H1 (cell line): ENCODE measurements at regions not wholly inside any gene's neighbourhood (a gene's known extent, or its start where the extent isn't known, plus 50 kb on each side); places are given as distances from the start of the nearest gene placed in this dataset.

ENCODE experiments used
- CTCF ChIA-PET: fragments of 300-600 bp; sonication (Branson Sonifier 250); formaldehyde crosslinking; loops from one replicate; lab custom pipeline; 2021; ENCODE audit not compliant: partially characterized antibody; lab: Charles Lee
- POLR2A ChIA-PET: fragments of 300-600 bp; sonication (Branson Sonifier 250); formaldehyde crosslinking; loops from one replicate; lab custom pipeline; 2021; ENCODE audit warnings: inconsistent platforms; ENCODE audit not compliant: partially characterized antibody; lab: Charles Lee
- DNase-seq, 2 experiments: peaks; one replicate each; pipeline versions ENCODE4 v3.0.0 to v3.0.0-alpha.2; 2010 to 2022; ENCODE audit warnings: low spot score in 2 of 2, low read depth in 1 of 2, mixed read lengths in 1 of 2
- FAIRE-seq: peaks from 2 replicates; lab custom pipeline; 2011; peaks lifted over from hg19 to GRCh38; lab: Jason Lieb, UNC
- H2AFZ ChIP-seq: 2 replicates; pipeline ENCODE4 v1.8.1; 2012; ENCODE audit warnings: low read length, inconsistent platforms
- H2AK5ac ChIP-seq: 2 replicates; pipeline ENCODE4 v1.6.1; 2013; ENCODE audit warnings: low read depth, low read length
- H2BK120ac ChIP-seq: replicated peaks from 2 replicates; pipeline ENCODE3; 2013; ENCODE audit warnings: low read depth, low read length, inconsistent platforms
- H2BK12ac ChIP-seq: 2 replicates; pipeline ENCODE4 v1.6.1; 2013; ENCODE audit warnings: low read depth, low read length
- H2BK15ac ChIP-seq: 2 replicates; pipeline ENCODE4 v1.6.1; 2013; ENCODE audit warnings: low read length
- H2BK20ac ChIP-seq: 2 replicates; pipeline ENCODE4 v1.6.1; 2013; ENCODE audit warnings: low read length
- H2BK5ac ChIP-seq: 2 replicates; pipeline ENCODE4 v1.6.1; 2013; ENCODE audit warnings: low read depth, low read length
- H3K14ac ChIP-seq: 2 replicates; pipeline ENCODE4 v1.6.1; 2013; ENCODE audit warnings: inconsistent platforms; ENCODE audit not compliant: insufficient read length
- H3K18ac ChIP-seq: 2 replicates; pipeline ENCODE4 v1.6.1; 2013; ENCODE audit warnings: low read length; ENCODE audit errors: extremely low read depth
- H3K23ac ChIP-seq: 2 replicates; pipeline ENCODE4 v1.6.1; 2013; ENCODE audit warnings: inconsistent platforms; ENCODE audit not compliant: insufficient read length
- H3K23me2 ChIP-seq: 2 replicates; pipeline ENCODE4 v1.6.1; 2013; ENCODE audit warnings: low read depth, low read length
- H3K27ac ChIP-seq: 2 replicates; pipeline ENCODE4 v1.6.1; 2011; ENCODE audit warnings: low read depth, low read length, inconsistent platforms
- H3K27me3 ChIP-seq, 4 experiments: replicated peaks in 1 of 4; 1 replicate in 1 of 4; 2 replicates in 3 of 4; pipeline versions ENCODE4 v1.6.1 to v1.8.1; 2011 to 2013; ENCODE audit warnings: low read length in 3 of 4, mild to moderate bottlenecking in 3 of 4, inconsistent platforms in 2 of 4, mixed read lengths in 2 of 4, moderate library complexity in 1 of 4; ENCODE audit not compliant: control insufficient read depth in 3 of 4, insufficient read depth in 3 of 4; ENCODE audit errors: extremely low read depth in 1 of 4
- H3K36me3 ChIP-seq, 4 experiments: 2 replicates each; pipeline versions ENCODE4 v1.6.1 to v1.8.1; 2011 to 2013; ENCODE audit warnings: mild to moderate bottlenecking in 4 of 4, low read length in 3 of 4, moderate library complexity in 2 of 4, control low read depth in 1 of 4, inconsistent platforms in 1 of 4; ENCODE audit not compliant: insufficient read depth in 4 of 4, control insufficient read depth in 2 of 4
- H3K4ac ChIP-seq: replicated peaks from 2 replicates; pipeline ENCODE3; 2013; ENCODE audit warnings: low read length, low read depth, mixed read lengths, inconsistent platforms; ENCODE audit not compliant: insufficient read length
- H3K4me1 ChIP-seq, 4 experiments: replicated peaks in 1 of 4; 1 replicate in 1 of 4; 2 replicates in 3 of 4; pipeline versions ENCODE4 v1.6.1 to v1.8.1; 2011 to 2013; ENCODE audit warnings: low read length in 3 of 4, inconsistent platforms in 2 of 4, mixed read lengths in 1 of 4; ENCODE audit not compliant: insufficient read depth in 4 of 4, control insufficient read depth in 3 of 4
- H3K4me2 ChIP-seq, 2 experiments: 2 replicates each; pipeline versions ENCODE4 v1.6.1 to v1.8.1; 2011 to 2013; ENCODE audit warnings: low read depth in 2 of 2, low read length in 2 of 2, control low read depth in 1 of 2, inconsistent platforms in 1 of 2, mild to moderate bottlenecking in 1 of 2; ENCODE audit not compliant: insufficient read depth in 1 of 2
- H3K4me3 ChIP-seq, 4 experiments: fragments of 200-600, 300-600 bp in 1 of 4; sonication (generic), shearing (Covaris generic), sonication (Bioruptor Twin) in 1 of 4; 2 replicates each; pipeline versions ENCODE4 v1.5.1 to v1.8.1; 2011 to 2016; ENCODE audit warnings: low read length in 4 of 4, low read depth in 3 of 4, control low read depth in 2 of 4, inconsistent platforms in 2 of 4, mild to moderate bottlenecking in 2 of 4, mixed read lengths in 1 of 4, moderate library complexity in 1 of 4; ENCODE audit not compliant: insufficient read depth in 2 of 4; ENCODE audit errors: extremely low read depth in 1 of 4
- H3K56ac ChIP-seq: replicated peaks from 2 replicates; pipeline ENCODE3; 2013; ENCODE audit warnings: low read depth, mild to moderate bottlenecking, mixed read lengths, low read length, inconsistent platforms; ENCODE audit not compliant: insufficient read length
- H3K79me1 ChIP-seq: 2 replicates; pipeline ENCODE4 v1.6.1; 2013; ENCODE audit warnings: low read depth, low read length, control low read depth
- H3K79me2 ChIP-seq, 2 experiments: 2 replicates each; pipeline versions ENCODE4 v1.6.1 to v1.8.1; 2012 to 2013; ENCODE audit warnings: low read length in 2 of 2, mild to moderate bottlenecking in 2 of 2, inconsistent platforms in 1 of 2; ENCODE audit not compliant: insufficient read depth in 2 of 2, control insufficient read depth in 1 of 2
- H3K9ac ChIP-seq, 4 experiments: replicated peaks in 1 of 4; 1 replicate in 1 of 4; 2 replicates in 3 of 4; pipeline versions ENCODE4 v1.6.1 to v1.8.1; 2011 to 2013; ENCODE audit warnings: low read depth in 3 of 4, low read length in 3 of 4, control low read depth in 2 of 4, mild to moderate bottlenecking in 2 of 4, moderate library complexity in 2 of 4, inconsistent platforms in 1 of 4; ENCODE audit errors: extremely low read depth in 1 of 4
- H3K9me3 ChIP-seq, 2 experiments: 2 replicates each; pipeline versions ENCODE4 v1.6.1 to v1.8.1; 2012 to 2013; ENCODE audit warnings: mild to moderate bottlenecking in 2 of 2, moderate library complexity in 2 of 2, control low read depth in 1 of 2, inconsistent platforms in 1 of 2, low read depth in 1 of 2, low read length in 1 of 2, mixed read lengths in 1 of 2; ENCODE audit not compliant: insufficient read depth in 2 of 2
- H4K20me1 ChIP-seq, 2 experiments: replicated peaks in 1 of 2; 2 replicates each; pipeline versions ENCODE3 to v1.8.1; 2011 to 2013; ENCODE audit warnings: inconsistent platforms in 2 of 2, low read length in 2 of 2, mild to moderate bottlenecking in 1 of 2; ENCODE audit not compliant: insufficient read depth in 2 of 2, control insufficient read depth in 1 of 2
- H4K5ac ChIP-seq: 2 replicates; pipeline ENCODE4 v1.6.1; 2013; ENCODE audit warnings: low read length, low read depth, mixed read lengths, inconsistent platforms; ENCODE audit not compliant: insufficient read length
- H4K8ac ChIP-seq: 2 replicates; pipeline ENCODE4 v1.8.0; 2013; ENCODE audit warnings: mild to moderate bottlenecking, moderate library complexity, low read length, inconsistent platforms; ENCODE audit not compliant: insufficient read depth; ENCODE audit errors: extremely low read depth
- H4K91ac ChIP-seq: replicated peaks from 2 replicates; pipeline ENCODE3; 2013; ENCODE audit warnings: low read length, mixed read lengths, inconsistent platforms; ENCODE audit not compliant: insufficient read length
- ASH2L ChIP-seq: fragments of 200-600, 300-600 bp; sonication (generic); IDR thresholded peaks from one replicate; pipeline ENCODE4 v1.7.1; 2017; ENCODE audit warnings: low read length
- BACH1 ChIP-seq: IDR thresholded peaks from 2 replicates; pipeline ENCODE4 v1.6.1; 2012; ENCODE audit warnings: low read length, improper control_type of control experiment
- CHD1 ChIP-seq: IDR thresholded peaks from 2 replicates; pipeline ENCODE4 v1.6.1; 2012; ENCODE audit warnings: low read depth, low read length, improper control_type of control experiment
- E2F6 ChIP-seq: IDR thresholded peaks from 2 replicates; pipeline ENCODE4 v1.6.1; 2012; ENCODE audit warnings: inconsistent platforms
- EGR1 ChIP-seq: IDR thresholded peaks from 2 replicates; pipeline ENCODE4 v1.6.1; 2011; ENCODE audit warnings: low read depth, low read length, borderline replicate concordance
- FOSL1 ChIP-seq: IDR thresholded peaks from 2 replicates; pipeline ENCODE4 v1.6.1; 2011; ENCODE audit warnings: mild to moderate bottlenecking, low read depth, low read length, moderate library complexity; ENCODE audit not compliant: insufficient read depth
- KDM4A ChIP-seq: IDR thresholded peaks from one replicate; pipeline ENCODE4 v1.7.1; 2012; ENCODE audit warnings: low read depth, mild to moderate bottlenecking, moderate library complexity, low read length, inconsistent platforms; ENCODE audit not compliant: severe bottlenecking
- NRF1 ChIP-seq: IDR thresholded peaks from 2 replicates; pipeline ENCODE4 v1.6.1; 2011; ENCODE audit warnings: mild to moderate bottlenecking, low read depth, low read length, improper control_type of control experiment
- POLR2AphosphoS5 ChIP-seq: IDR thresholded peaks from 2 replicates; pipeline ENCODE4 v1.6.1; 2011; ENCODE audit warnings: low read depth, low read length
- RAD21 ChIP-seq, 2 experiments: IDR thresholded peaks in 1 of 2; conservative IDR thresholded peaks in 1 of 2; 2 replicates each; pipeline ENCODE4 v1.6.1; 2011; ENCODE audit warnings: low read depth in 2 of 2, low read length in 2 of 2, improper control_type of control experiment in 1 of 2, inconsistent platforms in 1 of 2, mild to moderate bottlenecking in 1 of 2, moderate library complexity in 1 of 2
- SP1 ChIP-seq: IDR thresholded peaks from 2 replicates; pipeline ENCODE4 v1.6.1; 2011; ENCODE audit warnings: low read depth, low read length
- TEAD4 ChIP-seq: IDR thresholded peaks from 2 replicates; pipeline ENCODE4 v1.6.1; 2012; ENCODE audit warnings: low read depth, low read length, inconsistent platforms, mixed read lengths
- ZNF274 ChIP-seq: IDR thresholded peaks from 2 replicates; pipeline ENCODE4 v1.7.0; 2012; ENCODE audit warnings: low read length, borderline replicate concordance; ENCODE audit errors: extremely low read depth
- WGBS, 2 experiments: shearing (Covaris generic) in 1 of 2; methylation state at CpG; one replicate each; pipeline versions ENCODE4 v1.1.6 to v1.1.7; 2013 to 2015; ENCODE audit warnings: low lambda C conversion rate in 2 of 2, mixed read lengths in 2 of 2, inconsistent platforms in 1 of 2, low coverage in 1 of 2, missing lambda C conversion rate in 1 of 2; ENCODE audit not compliant: insufficient replicate concordance in 2 of 2, insufficient coverage in 1 of 2, insufficient read length in 1 of 2; ENCODE audit errors: extremely low coverage in 1 of 2, missing lambda C conversion rate in 1 of 2; 5-methylcytosine and 5-hydroxymethylcytosine counted together

- ChIA-PET CTCF (interaction anchor here (0.5 to 0.6 kb wide), 2 partner anchors 160 to 869 kb away, joined by 3 read pairs; no protein-coding TSS in a partner anchor), POLR2A (interaction anchor here (1.6 to 2.1 kb wide), 2 partner anchors 9 to 11 kb away, joined by 4 to 8 read pairs; no protein-coding TSS in a partner anchor)
- H4K5ac ChIP-seq = no peak overlapping the region
- H4K20me1 ChIP-seq = no peaks in the 10 kb centered on the region
- no peak overlapping the region for H3K14ac ChIP-seq
- 89% methylated on average over 7 of the region's 7 CpGs; no CpG with 5 or more reads in 1 of the 2 experiments for WGBS, 2 experiments
- H2BK12ac ChIP-seq = no peak overlapping the region
- no peak overlapping the region for H3K23ac ChIP-seq
- H3K27ac ChIP-seq = no peak overlapping the region
- H2AK5ac ChIP-seq = no peak overlapping the region
- peak overlapping the region; percentile 73 to 84; a peak in 3 of 4 replicates for H3K4me2 ChIP-seq
- H3K9me3 ChIP-seq = peaks cover 0 to 7% of the 10 kb centered on the region in 2 experiments; a peak in 2 of 4 replicates
- no peak overlapping the region for H4K91ac ChIP-seq
- H2BK15ac ChIP-seq = no peak overlapping the region
- no peak overlapping the region for H3K18ac ChIP-seq
- H2BK5ac ChIP-seq = no peak overlapping the region
- H3K27me3 ChIP-seq = no peaks in the 10 kb centered on the region
- no peak for FAIRE-seq
- no peak overlapping the region for H3K9ac ChIP-seq
- no peak overlapping the region for H3K56ac ChIP-seq
- no peak overlapping the region for H2AFZ ChIP-seq
- no peak overlapping the region for H2BK20ac ChIP-seq
- H3K4me3 ChIP-seq = peak overlapping the region in 1 of 4 experiments; percentile 70; a peak in 1 of 8 replicates
- no peak for DNase-seq
- H3K79me2 ChIP-seq = no peaks in the 10 kb centered on the region
- H3K4ac ChIP-seq = no peak overlapping the region
- H2BK120ac ChIP-seq = no peak overlapping the region
- no peak overlapping the region for H4K8ac ChIP-seq
- H3K79me1 ChIP-seq = no peaks in the 10 kb centered on the region
- H3K36me3 ChIP-seq = no peaks in the 10 kb centered on the region
- H3K23me2 ChIP-seq = no peaks in the 10 kb centered on the region; the same call in 1 of the 2 replicates
- peaks cover 0 to 5% (median 1%) of the 10 kb centered on the region in 4 experiments; a peak in 3 of 7 replicates for H3K4me1 ChIP-seq
- TF ChIP-seq KDM4A = no peak
- TF ChIP-seq SP1 = no peak
- no peak for TF ChIP-seq TEAD4
- no peak for TF ChIP-seq E2F6
- TF ChIP-seq RAD21 (IDR thresholded peaks at IDR 0.05 in 1 of 2, conservative IDR thresholded peaks at IDR 0.05 in 1 of 2; ENCODE audit: low read depth in 2 of 2, low read length in 2 of 2) = no peak
- no peak for TF ChIP-seq POLR2AphosphoS5
- TF ChIP-seq EGR1 = no peak
- no peak for TF ChIP-seq ZNF274
- no peak for TF ChIP-seq NRF1
- no peak for TF ChIP-seq FOSL1
- no peak for TF ChIP-seq CHD1
- TF ChIP-seq ASH2L = no peak
- TF ChIP-seq BACH1 = no peak
Measured at GRCh38 chr1:88463401-88463985, 220.6 kb upstream of the PKN2 start.
